Effector memory CD8-positive, alpha-beta T cell (primary cell): ENCODE measurements at regions not wholly inside any gene's neighbourhood (a gene's known extent, or its start where the extent isn't known, plus 50 kb on each side); places are given as distances from the start of the nearest gene placed in this dataset.
"Not testable (repeated sequence)": the region's sequence is repeated elsewhere in the genome, so short reads cannot be mapped to it uniquely, and the experiment has no call there.

Experiments used
- ATAC-seq: fragments of 150-1000 bp; cut with Tn5 transposase; replicated peaks from 2 replicates; pipeline ENCODE4 v1.10.0; 2021; ENCODE audit warnings: mild to moderate bottlenecking, moderate library complexity
- DNase-seq, 3 experiments: peaks; one replicate each; pipeline ENCODE4 v3.0.0; 2021
- H3K27ac Mint-ChIP-seq, 2 donors: one replicate each; pipeline ENCODE4 v1.8.0; 2022; ENCODE audit warnings: mild to moderate bottlenecking in 2 of 2, mixed read lengths in 2 of 2, moderate library complexity in 2 of 2
- H3K27me3 Mint-ChIP-seq, 2 donors: one replicate each; pipeline ENCODE4 v1.8.0; 2022; ENCODE audit warnings: mixed read lengths in 2 of 2
- H3K36me3 Mint-ChIP-seq: one replicate; pipeline ENCODE4 v1.8.0; 2022; ENCODE audit warnings: mild to moderate bottlenecking, moderate library complexity, mixed read lengths; ENCODE audit not compliant: insufficient read depth
- H3K4me1 Mint-ChIP-seq, 2 donors: one replicate each; pipeline ENCODE4 v1.8.0; 2022; ENCODE audit warnings: low read depth in 2 of 2, mixed read lengths in 2 of 2
- H3K4me3 Mint-ChIP-seq, 2 donors: one replicate each; pipeline ENCODE4 v1.8.0; 2022; ENCODE audit warnings: mild to moderate bottlenecking in 2 of 2, mixed read lengths in 2 of 2, moderate library complexity in 2 of 2
- H3K9me3 Mint-ChIP-seq, 2 donors: one replicate each; pipeline ENCODE4 v1.8.0; 2022; ENCODE audit warnings: mixed read lengths in 2 of 2

DNA sequence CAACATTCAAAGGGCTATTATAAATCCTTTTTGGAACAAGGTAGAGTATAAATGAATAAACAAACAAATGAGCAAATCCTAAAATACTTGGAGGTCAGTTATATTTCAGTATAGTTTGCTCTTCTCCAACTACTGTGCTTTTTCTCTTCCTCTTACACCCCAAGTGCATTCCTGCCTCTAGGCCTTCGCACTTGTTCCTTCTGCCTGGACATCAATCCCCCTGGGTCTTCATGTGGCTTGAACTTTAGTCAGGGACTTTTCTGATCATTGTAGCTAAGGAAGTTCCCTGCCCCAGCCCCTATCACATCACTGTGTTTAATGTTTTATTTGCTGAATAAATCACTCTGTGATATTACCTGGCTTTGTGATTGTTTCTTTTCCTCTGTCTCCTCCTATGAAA is 418.2 kb upstream of the HNRNPA3 start:
- Mint-ChIP-seq H3K27ac (no peak overlapping the region), H3K36me3 (peaks cover 3% of the 10 kb centered on the region), H3K9me3 (no peaks in the 10 kb centered on the region), H3K4me1 (no peaks in the 10 kb centered on the region), H3K4me3 (no peak overlapping the region), H3K27me3 (peaks cover 52 to 56% of the 10 kb centered on the region in 2 donors)
- DNase-seq = no peak
- ATAC-seq = no peak

DNA sequence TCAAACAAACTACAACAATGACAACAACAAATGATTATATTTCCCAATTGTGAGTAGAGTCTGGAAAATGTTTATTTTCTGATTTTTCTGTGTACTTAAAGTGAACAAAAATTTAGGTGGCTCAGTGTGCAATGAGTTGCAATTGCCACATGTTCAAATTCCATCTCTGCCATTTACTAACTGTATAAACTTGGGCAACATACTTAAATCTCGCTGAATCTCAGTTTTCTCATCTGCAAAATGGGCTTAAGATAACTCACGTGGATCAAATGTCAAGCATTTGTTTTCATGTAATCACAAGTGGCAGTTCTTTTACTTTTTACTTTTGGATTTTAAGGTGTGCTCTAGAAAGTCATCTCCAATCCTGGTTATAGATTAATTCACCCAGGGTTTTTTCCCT is 416.8 kb upstream of the HNRNPA3 start:
- Mint-ChIP-seq H3K27ac (no peak overlapping the region), H3K36me3 (peaks cover 2% of the 10 kb centered on the region), H3K9me3 (no peaks in the 10 kb centered on the region), H3K4me1 (no peaks in the 10 kb centered on the region), H3K4me3 (no peak overlapping the region), H3K27me3 (peaks cover 45 to 48% of the 10 kb centered on the region in 2 donors)
- DNase-seq (no peak), ATAC-seq (no peak)

DNA sequence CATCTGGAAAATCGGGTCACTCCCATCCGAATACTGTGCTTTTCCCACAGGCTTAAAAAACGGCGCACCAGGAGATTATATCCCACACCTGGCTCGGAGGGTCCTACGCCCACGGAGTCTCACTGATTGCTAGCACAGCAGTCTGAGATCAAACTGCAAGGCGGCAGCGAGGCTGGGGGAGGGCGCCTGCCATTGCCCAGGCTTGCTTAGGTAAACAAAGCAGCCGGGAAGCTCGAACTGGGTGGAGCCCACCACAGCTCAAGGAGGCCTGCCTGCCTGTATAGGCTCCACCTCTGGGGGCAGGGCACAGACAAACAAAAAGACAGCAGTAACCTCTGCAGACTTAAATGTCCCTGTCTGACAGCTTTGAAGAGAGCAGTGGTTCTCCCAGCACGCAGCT is 415.9 kb upstream of the HNRNPA3 start:
- not testable (repeated sequence) for H3K36me3 Mint-ChIP-seq, H3K4me1 Mint-ChIP-seq, DNase-seq, H3K4me3 Mint-ChIP-seq, H3K9me3 Mint-ChIP-seq, H3K27ac Mint-ChIP-seq, ATAC-seq
- peaks cover 37 to 40% of the 10 kb centered on the region in 2 donors for H3K27me3 Mint-ChIP-seq

DNA sequence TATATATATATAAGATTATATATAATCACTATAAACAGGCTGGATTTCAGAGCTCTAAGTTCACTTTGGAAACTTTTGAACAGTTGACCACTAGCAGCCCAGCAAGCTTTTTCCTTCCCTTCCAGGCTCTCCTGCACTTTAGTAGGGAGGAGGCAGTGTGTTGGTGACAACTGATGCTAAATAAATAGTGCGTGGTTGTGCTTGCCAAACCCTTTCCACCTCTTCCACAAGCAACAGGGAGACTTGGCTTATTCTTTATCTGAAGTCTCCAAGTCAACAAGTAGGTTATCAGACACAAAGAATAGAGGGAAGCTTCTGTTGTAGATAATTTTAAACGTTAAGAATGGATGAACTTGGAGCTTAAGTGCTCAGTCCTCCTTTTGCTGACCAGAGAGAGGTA is 408.2 kb upstream of the HNRNPA3 start:
- ATAC-seq = no peak
- Mint-ChIP-seq H3K4me1 (no peaks in the 10 kb centered on the region), H3K27me3 (no peaks in the 10 kb centered on the region), H3K4me3 (no peak overlapping the region), H3K36me3 (no peaks in the 10 kb centered on the region), H3K9me3 (no peaks in the 10 kb centered on the region), H3K27ac (no peak overlapping the region)
- no peak for DNase-seq

DNA sequence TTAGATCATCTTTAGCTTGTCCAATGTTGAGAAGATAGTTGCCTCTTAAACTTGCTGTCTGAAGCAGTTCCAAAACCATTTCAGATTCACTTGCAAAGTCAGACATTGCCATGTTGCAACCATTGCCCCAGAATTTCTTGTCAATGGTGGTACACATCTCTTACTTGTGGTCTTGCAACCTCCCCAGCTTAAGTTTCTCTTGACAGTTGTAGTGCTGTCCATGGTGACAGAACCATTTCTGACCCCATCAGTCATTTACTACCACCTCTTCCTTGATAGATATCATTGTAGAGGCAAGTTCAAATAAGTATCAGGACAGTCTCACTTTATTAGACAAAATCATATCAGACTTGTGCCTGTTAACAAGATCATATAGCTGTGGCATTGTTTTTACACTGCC is 407.2 kb upstream of the HNRNPA3 start:
- ATAC-seq (no peak), DNase-seq (no peak)
- Mint-ChIP-seq H3K4me1 (no peaks in the 10 kb centered on the region), H3K4me3 (no peak overlapping the region), H3K27ac (no peak overlapping the region), H3K36me3 (no peaks in the 10 kb centered on the region), H3K27me3 (no peaks in the 10 kb centered on the region), H3K9me3 (no peaks in the 10 kb centered on the region)

DNA sequence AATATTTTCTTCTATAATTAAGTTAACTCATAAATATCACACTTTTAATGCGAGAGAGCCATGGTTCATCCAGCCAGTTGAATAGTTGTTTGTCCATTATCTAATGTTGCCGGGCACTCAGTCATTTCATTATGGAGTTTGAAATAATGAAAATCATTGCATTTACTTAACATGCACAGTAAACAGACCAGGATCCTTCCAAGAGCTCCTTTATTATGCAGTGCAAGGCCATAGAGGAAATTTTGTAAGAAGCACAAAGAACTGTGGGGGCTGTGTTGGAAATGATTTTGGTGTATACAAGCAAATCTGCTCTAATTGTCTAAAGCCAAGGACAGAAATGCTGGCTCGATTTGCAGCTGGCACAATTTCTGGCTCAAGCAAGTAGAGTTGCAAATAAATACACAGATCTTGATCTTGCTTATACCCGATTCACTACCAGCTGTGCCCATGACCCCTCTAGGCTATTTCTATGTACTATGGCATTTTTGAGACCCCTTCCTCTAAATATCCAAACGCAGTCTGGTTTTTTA is 400.3 kb upstream of the HNRNPA3 start:
- no peak overlapping the region for H3K4me3 Mint-ChIP-seq
- peaks cover 2 to 7% of the 10 kb centered on the region in 2 donors for H3K4me1 Mint-ChIP-seq
- DNase-seq (no peak), ATAC-seq (no peak)
- no peaks in the 10 kb centered on the region for H3K27me3 Mint-ChIP-seq
- no peaks in the 10 kb centered on the region for H3K9me3 Mint-ChIP-seq
- no peak overlapping the region for H3K27ac Mint-ChIP-seq
- no peaks in the 10 kb centered on the region for H3K36me3 Mint-ChIP-seq

DNA sequence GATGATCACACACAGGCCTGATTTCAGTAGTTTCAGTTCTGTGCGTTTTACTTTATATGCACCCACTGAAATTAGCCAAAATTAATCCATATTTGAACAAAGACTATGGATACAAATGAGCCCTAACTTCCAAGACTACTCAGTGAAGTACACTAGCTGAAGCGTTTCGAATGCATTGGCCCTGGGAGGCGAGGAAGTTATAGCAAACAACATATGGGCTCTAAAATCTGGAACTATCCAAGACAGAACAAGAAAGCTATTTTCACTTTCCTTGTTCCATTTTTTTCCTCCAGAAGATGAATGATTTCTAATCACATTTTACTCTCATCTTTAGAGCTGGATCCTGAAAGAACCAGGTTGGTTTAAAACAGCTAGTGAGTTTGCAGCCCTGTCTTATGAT is 399.4 kb upstream of the HNRNPA3 start:
- ATAC-seq = no peak
- DNase-seq = no peak
- Mint-ChIP-seq H3K4me1 (peaks cover 2 to 7% of the 10 kb centered on the region in 2 donors), H3K36me3 (no peaks in the 10 kb centered on the region), H3K27ac (no peak overlapping the region), H3K9me3 (no peaks in the 10 kb centered on the region), H3K27me3 (no peaks in the 10 kb centered on the region), H3K4me3 (no peak overlapping the region)

DNA sequence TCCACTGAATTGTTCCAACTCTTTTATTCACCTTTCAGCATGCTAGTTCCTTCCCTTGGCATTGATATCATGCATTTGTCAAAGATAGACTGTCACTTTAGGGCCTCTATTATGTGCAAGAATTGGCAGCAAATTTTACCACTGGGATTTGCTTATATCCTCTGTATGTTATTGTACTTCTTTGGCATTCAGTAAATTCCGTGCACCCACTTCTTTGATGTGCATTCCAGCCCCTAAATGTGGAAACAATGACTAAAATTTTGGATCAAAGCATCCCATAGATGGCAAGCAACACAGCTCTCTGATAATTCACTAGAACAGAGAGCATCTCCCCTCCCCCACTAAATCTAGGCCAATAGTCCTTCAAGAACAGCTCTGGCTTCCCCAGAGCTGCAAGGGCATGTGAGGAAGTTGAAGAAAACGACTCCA is 399.0 kb upstream of the HNRNPA3 start:
- no peaks in the 10 kb centered on the region for H3K9me3 Mint-ChIP-seq
- no peaks in the 10 kb centered on the region for H3K36me3 Mint-ChIP-seq
- ATAC-seq = no peak
- no peak for DNase-seq
- peaks cover 2 to 7% of the 10 kb centered on the region in 2 donors for H3K4me1 Mint-ChIP-seq
- H3K27ac Mint-ChIP-seq = no peak overlapping the region
- H3K4me3 Mint-ChIP-seq = no peak overlapping the region
- H3K27me3 Mint-ChIP-seq = no peaks in the 10 kb centered on the region

DNA sequence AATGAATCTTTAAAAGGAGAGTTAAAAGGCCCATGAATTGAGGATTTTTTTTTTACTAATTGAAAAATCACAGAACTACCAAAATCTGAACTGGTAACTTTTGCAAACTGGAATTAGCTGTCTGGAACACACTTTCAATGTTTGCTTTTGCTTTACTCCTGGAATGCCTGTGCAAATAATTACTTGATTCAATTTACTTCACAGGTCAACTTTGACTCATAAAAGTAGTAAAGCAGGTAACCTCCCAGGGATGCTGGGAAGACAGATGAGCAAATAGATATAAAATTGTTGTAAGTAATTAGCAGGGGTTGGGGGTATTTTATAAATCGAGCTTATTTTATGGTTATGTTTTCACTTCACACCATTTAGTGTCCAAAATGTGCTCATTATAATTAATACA is 398.3 kb upstream of the HNRNPA3 start:
- Mint-ChIP-seq H3K27ac (no peak overlapping the region), H3K4me3 (peak overlapping the region in 1 of 2 donors; percentile 23), H3K27me3 (no peaks in the 10 kb centered on the region), H3K9me3 (no peaks in the 10 kb centered on the region), H3K36me3 (no peaks in the 10 kb centered on the region), H3K4me1 (peaks cover 2 to 7% of the 10 kb centered on the region in 2 donors)
- no peak for DNase-seq
- ATAC-seq = no peak

DNA sequence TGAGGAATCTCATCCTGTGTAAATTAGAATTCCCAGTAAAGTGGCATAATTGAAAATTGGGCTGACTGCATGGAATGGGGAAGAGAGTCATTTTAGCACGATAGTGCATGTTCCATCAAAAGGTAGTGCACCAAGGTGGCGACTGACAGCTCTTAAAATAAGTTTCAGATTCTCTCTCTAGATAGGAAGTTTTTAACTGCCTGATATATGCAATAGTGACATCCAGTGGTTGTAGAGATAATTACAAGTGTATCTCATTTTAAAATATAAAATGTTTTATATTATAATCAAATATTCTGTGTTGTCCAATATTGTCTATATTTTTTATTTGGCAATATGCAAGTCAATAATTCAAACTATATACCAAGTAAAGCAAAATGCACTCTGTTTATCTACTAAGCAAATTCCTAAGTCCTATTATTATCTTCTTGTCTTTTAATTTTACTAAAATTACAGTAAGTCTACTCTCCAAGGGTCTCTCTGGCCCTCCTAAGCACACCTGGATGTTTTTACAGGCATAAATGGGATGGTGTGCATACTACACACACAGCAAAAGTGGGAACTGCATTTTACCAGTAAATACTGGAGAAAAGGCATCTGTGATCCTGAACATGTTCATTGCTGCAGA is 397.7 kb upstream of the HNRNPA3 start:
- Mint-ChIP-seq H3K36me3 (no peaks in the 10 kb centered on the region), H3K27ac (no peak overlapping the region), H3K4me3 (peak overlapping the region in 1 of 2 donors; percentile 23), H3K9me3 (no peaks in the 10 kb centered on the region), H3K4me1 (peaks cover 2 to 7% of the 10 kb centered on the region in 2 donors), H3K27me3 (no peaks in the 10 kb centered on the region)
- ATAC-seq (peak; percentile 91), DNase-seq (no peak)

DNA sequence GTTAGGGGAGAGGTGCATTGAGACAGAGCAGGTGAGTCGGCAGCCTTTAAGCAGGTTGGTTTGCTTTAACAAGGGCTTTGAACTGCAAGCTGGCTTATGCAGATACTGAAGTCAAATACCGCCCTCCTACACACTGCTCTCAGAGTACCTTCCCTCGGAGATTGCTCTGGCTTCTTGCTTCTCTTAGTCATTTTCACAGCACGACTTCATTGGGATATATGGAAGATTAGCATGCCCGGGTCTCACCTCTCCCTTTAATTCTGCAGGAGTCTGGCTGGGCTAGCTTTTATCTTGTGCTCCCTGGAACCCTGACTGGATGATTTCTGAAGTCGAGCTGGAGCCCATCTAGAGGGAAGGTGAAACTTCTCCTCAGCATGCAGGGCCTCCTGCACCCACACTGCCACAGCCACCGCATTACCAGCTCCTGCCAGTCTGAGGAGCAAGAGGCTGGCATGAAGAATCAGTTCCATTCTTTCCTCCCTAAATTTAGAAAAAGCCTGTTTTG is 395.5 kb upstream of the HNRNPA3 start:
- Mint-ChIP-seq H3K9me3 (no peaks in the 10 kb centered on the region), H3K4me3 (no peak overlapping the region), H3K27me3 (no peaks in the 10 kb centered on the region), H3K36me3 (no peaks in the 10 kb centered on the region), H3K27ac (no peak overlapping the region), H3K4me1 (peaks cover 2 to 7% of the 10 kb centered on the region in 2 donors)
- no peak for DNase-seq
- no peak for ATAC-seq

DNA sequence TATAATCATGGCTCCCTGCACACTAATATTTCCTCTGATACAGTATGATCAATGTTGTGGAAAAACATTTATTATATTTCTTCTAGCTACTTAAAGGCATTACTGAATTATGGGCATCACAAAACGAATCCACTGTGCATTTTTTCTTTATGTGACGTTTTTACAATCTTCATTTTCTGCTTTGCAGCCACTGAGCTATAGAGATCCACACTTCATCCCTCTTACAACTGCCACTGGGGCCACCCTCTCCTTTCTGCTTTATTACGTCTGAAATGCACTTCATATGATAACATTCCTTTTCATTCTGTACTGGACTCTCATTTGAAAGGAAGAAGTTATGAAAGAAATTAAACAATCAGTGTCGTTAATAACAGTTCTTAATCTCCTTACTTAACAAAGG is 394.5 kb upstream of the HNRNPA3 start:
- no peaks in the 10 kb centered on the region for H3K9me3 Mint-ChIP-seq
- DNase-seq = no peak
- H3K4me1 Mint-ChIP-seq = peaks cover 2 to 7% of the 10 kb centered on the region in 2 donors
- ATAC-seq = no peak
- no peaks in the 10 kb centered on the region for H3K36me3 Mint-ChIP-seq
- H3K4me3 Mint-ChIP-seq = no peak overlapping the region
- no peak overlapping the region for H3K27ac Mint-ChIP-seq
- H3K27me3 Mint-ChIP-seq = no peaks in the 10 kb centered on the region

DNA sequence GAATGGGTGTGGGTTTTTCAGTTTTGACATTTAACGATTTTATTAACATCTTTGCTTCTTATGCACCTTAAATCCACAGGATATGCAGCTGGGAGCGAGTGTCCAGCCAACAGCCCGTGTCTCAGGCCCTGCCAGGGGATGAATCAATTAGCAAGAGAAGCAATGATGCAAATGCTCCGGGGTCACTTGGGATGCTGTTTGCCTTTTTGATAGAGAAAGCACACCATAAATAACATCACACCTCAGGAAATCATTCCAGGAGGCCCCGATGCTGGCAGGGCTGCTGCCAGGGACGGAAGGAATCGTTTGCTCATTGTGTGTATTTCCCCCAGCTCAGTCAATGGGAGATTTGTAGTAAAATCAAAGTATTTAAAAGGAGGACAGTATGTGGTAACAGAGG is 394.0 kb upstream of the HNRNPA3 start:
- DNase-seq (no peak), ATAC-seq (no peak)
- H3K27ac Mint-ChIP-seq = no peak overlapping the region
- H3K9me3 Mint-ChIP-seq = no peaks in the 10 kb centered on the region
- no peaks in the 10 kb centered on the region for H3K36me3 Mint-ChIP-seq
- no peaks in the 10 kb centered on the region for H3K27me3 Mint-ChIP-seq
- no peak overlapping the region for H3K4me3 Mint-ChIP-seq
- H3K4me1 Mint-ChIP-seq = peaks cover 2 to 7% of the 10 kb centered on the region in 2 donors

DNA sequence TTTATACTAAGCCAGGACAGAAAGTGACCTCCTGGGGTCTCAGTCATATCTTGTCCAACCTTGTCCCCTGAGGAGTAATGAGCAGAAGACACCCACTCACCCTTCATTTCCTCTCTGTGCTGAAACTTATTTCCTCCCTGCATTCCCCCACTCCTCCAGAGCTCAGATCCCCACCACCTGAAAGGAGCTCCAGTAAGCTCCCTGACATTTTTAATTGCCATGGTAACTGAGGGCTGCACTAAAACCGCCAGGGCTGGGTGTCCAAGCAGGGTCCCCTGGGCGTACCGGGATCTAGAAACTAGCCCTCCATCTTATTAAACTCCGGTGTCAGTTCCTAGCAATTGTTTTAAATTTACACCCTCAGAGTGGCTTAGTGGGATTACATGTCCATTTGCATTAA is 393.3 kb upstream of the HNRNPA3 start:
- Mint-ChIP-seq H3K27ac (no peak overlapping the region), H3K4me1 (peaks cover 2 to 5% of the 10 kb centered on the region in 2 donors), H3K4me3 (no peak overlapping the region), H3K27me3 (no peaks in the 10 kb centered on the region), H3K9me3 (no peaks in the 10 kb centered on the region), H3K36me3 (no peaks in the 10 kb centered on the region)
- DNase-seq = no peak
- no peak for ATAC-seq
